Epithelial cell of esophagus (primary cell): ENCODE measurements at regions not wholly inside any gene's neighbourhood (a gene's known extent, or its start where the extent isn't known, plus 50 kb on each side); places are given as distances from the start of the nearest gene placed in this dataset.
"Not testable (repeated sequence)": the region's sequence is repeated elsewhere in the genome, so short reads cannot be mapped to it uniquely, and the experiment has no call there.

Source experiments
- DNase-seq: peaks from one replicate; pipeline ENCODE4 v3.0.0; 2010; ENCODE audit warnings: low read depth
- H3K4me3 ChIP-seq: 2 replicates; pipeline ENCODE4 v1.5.1; 2011; ENCODE audit warnings: mild to moderate bottlenecking, low read length, control low read depth
- TF ChIP-seq, protein P1 (sequence below): IDR thresholded peaks from 2 replicates; pipeline ENCODE4 v1.5.1; 2011; ENCODE audit warnings: low read depth, mild to moderate bottlenecking, low read length, control low read depth, inconsistent platforms; ENCODE audit not compliant: insufficient read depth; ENCODE audit errors: missing control alignments

GRCh38 chrX:134045372-134045771 lies 60.0 kb upstream of the GPC3 start:
- H3K4me3 ChIP-seq, DNase-seq: not testable (repeated sequence)

GRCh38 chrX:134067107-134067506 lies 81.7 kb upstream of the GPC3 start:
- DNase-seq, H3K4me3 ChIP-seq: not testable (repeated sequence)

DNA sequence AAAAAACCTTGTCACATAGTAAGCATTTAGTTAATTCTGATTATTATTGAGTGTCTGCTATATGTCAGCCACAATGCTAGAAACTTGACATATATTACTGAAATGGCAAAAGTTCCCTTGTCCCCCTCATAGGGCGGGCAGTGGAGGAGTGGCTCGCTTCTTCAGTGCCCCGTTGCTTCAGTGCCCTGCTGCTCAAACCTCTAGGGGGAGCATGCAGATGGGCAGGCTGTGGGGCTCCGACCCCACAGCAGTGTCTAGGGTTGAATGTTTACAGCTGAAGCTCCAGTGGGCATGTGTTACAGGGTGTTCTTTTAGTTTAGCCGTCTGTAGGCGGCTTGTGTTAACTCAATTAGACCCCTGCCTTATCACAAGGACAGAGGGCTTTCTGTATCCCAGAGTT lies 86.5 kb upstream of the GPC3 start:
- DNase-seq: not testable (repeated sequence)

GRCh38 chrX:134073341-134073740 lies 87.9 kb upstream of the GPC3 start:
- TF ChIP-seq, protein P1, sequence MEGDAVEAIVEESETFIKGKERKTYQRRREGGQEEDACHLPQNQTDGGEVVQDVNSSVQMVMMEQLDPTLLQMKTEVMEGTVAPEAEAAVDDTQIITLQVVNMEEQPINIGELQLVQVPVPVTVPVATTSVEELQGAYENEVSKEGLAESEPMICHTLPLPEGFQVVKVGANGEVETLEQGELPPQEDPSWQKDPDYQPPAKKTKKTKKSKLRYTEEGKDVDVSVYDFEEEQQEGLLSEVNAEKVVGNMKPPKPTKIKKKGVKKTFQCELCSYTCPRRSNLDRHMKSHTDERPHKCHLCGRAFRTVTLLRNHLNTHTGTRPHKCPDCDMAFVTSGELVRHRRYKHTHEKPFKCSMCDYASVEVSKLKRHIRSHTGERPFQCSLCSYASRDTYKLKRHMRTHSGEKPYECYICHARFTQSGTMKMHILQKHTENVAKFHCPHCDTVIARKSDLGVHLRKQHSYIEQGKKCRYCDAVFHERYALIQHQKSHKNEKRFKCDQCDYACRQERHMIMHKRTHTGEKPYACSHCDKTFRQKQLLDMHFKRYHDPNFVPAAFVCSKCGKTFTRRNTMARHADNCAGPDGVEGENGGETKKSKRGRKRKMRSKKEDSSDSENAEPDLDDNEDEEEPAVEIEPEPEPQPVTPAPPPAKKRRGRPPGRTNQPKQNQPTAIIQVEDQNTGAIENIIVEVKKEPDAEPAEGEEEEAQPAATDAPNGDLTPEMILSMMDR: no peak
- no peak for DNase-seq
- no peak overlapping the region for H3K4me3 ChIP-seq

More for the DNA sequence above, 86.5 kb upstream of the GPC3 start:
- H3K4me3 ChIP-seq: not testable (repeated sequence)

DNA sequence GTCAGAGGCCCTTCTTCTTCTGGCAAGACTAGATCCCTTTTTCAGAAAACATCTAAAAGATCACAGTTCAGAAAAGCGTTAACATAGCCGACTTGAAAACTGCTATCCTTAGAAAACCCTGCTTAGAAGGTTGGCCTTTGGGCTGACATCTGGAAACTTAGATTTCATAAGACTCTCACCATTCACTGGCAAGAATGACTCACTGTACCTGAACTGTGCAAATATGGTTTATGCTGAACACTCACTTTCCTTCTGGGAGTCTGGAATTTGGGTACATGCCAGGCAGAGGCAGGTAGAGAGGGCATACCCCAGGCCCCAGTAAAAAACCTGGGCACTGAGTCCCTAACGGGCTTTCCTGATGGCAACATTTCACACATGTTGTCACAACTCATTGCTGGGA lies 88.8 kb upstream of the GPC3 start:
- TF ChIP-seq, protein P1: no peak
- DNase-seq: peak; percentile 53
- H3K4me3 ChIP-seq: no peak overlapping the region

DNA sequence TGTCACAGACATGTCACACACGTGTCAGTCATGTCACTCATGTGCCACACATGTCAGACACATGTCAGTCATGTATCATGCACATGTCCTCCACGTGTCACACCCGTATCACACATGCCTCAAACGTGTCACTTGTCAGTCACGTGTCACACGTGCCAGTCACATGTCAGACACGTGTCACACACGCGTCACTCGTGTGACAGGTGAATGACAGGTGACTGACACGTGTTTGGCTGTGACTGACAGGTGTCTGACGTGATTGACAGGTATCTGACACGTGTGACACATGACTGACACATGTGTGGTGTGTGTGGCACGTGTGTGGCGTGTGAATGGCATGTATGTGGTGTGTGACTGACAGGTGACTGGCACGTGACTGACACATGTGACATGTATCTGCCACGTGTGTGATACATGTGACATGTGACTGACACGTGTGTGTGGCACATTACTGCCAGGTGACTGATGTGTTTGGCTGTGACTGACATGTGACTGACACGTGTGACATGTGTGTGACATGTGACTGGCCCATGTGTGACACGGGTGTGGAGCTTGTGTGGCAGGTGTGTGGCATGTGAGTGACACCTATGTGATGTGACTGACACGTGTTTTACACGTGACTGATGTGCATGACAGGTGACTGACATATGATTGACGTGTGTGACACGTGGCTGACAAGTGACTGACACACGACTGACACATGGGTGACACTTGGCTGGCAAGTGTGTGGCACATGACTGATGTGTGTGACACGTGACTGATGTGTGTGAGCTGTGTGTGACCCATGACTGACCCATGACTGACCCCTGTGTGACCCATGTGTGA lies 90.7 kb upstream of the GPC3 start:
- H3K4me3 ChIP-seq: no peak overlapping the region
- no peak for DNase-seq
- TF ChIP-seq, protein P1: no peak

- TF ChIP-seq, protein P1: no peak
- no peak overlapping the region for H3K4me3 ChIP-seq
- DNase-seq: no peak
Measured at GRCh38 chrX:134095366-134095765, 110.0 kb upstream of the GPC3 start.

DNA sequence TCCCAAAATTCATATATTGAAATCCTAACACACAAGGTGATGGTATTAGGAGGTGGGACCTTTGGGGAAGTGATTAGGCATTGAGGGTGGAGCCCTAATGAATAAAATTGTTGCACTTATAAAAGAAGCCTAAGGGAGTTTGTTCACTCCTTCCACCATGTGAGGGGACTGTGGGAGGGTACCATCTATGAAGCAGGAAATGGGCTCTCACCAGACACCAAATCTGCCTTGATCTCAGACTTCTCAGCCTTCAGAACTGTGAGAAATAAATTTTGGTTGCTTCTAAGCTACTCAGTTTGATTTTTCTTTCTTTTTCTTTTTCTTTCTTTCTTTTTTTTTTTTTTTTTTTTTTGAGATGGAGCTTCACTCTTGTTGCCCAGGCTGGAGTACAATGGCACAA lies 116.2 kb upstream of the GPC3 start:
- TF ChIP-seq, protein P1: no peak
- DNase-seq: no peak

More for the DNA sequence above, 116.2 kb upstream of the GPC3 start:
- H3K4me3 ChIP-seq: no peak overlapping the region
